ENCODE measurements at regions not wholly inside any gene's neighbourhood (a gene's known extent, or its start where the extent isn't known, plus 50 kb on each side); places are given as distances from the start of the nearest gene placed in this dataset.

- Histone ChIP-seq H3K9ac (ENCODE audit: low read length) (no peak overlapping the region), H2AFZ (ENCODE audit: insufficient read depth, low read depth, low read length, poor library complexity, severe bottlenecking) (no peak overlapping the region), H3K4me1 (ENCODE audit: control insufficient read depth in 2 of 2, insufficient read depth in 2 of 2, low read length in 2 of 2) (no peaks in the 10 kb centered on the region), H3K9me3 (ENCODE audit: control extremely low read depth in 1 of 3, control insufficient read depth in 2 of 3, insufficient read depth in 1 of 3, low read length in 2 of 3) (no peaks in the 10 kb centered on the region), H3K4me3 (ENCODE audit: control extremely low read depth in 1 of 5, extremely low read depth in 1 of 5, insufficient read depth in 1 of 5, low read depth in 2 of 5, low read length in 4 of 5) (no peak overlapping the region), H4K20me1 (ENCODE audit: control insufficient read depth, insufficient read depth, low read length, poor library complexity, severe bottlenecking) (no peaks in the 10 kb centered on the region), H3K27me3 (replicated peaks in 1 of 4; ENCODE audit: control extremely low read depth in 1 of 4, control insufficient read depth in 3 of 4, insufficient read depth in 4 of 4, low read length in 3 of 4) (no peaks in the 10 kb centered on the region), H3K79me2 (ENCODE audit: control insufficient read depth, insufficient read depth, low read length) (no peaks in the 10 kb centered on the region), H3K27ac (ENCODE audit: low read length in 2 of 2) (no peak overlapping the region), H3K36me3 (replicated peaks in 1 of 2; ENCODE audit: control extremely low read depth in 1 of 2, control insufficient read depth in 1 of 2, extremely low read depth in 1 of 2, insufficient read depth in 2 of 2, low read length in 1 of 2) (no peaks in the 10 kb centered on the region), H3K4me2 (replicated peaks; ENCODE audit: low read depth, low read length, poor library complexity, severe bottlenecking) (no peak overlapping the region)
- WGBS (ENCODE audit: insufficient coverage), result 75% methylated on average over 6 of the region's 9 CpGs
- TF ChIP-seq EZH2 (IDR thresholded peaks at IDR 0.05; ENCODE audit: borderline replicate concordance, insufficient read depth, low read depth, low read length, poor library complexity, severe bottlenecking), result no peak
- TF ChIP-seq CTCF (IDR thresholded peaks at IDR 0.05), result no peak
- Mint-ChIP-seq H3K4me1 (no peaks in the 10 kb centered on the region), H3K27me3 (peaks cover 19% of the 10 kb centered on the region), H3K27ac (no peak overlapping the region), H3K4me3 (no peak overlapping the region), H3K9me3 (ENCODE audit: insufficient read depth) (no peaks in the 10 kb centered on the region)
- DNase-seq, result no peak
- intact Hi-C loops (cut with micrococcal nuclease), result no loop called here
- no peak for ATAC-seq (ENCODE audit: low read depth)
- ChIA-PET CTCF (no interaction called here), POLR2A (no interaction called here)
These were observed 79.8 kb upstream of the MAMDC2 start for GRCh38 chr9:69963803-69964202.

- CTCF ChIA-PET, result no interaction called here
- Histone ChIP-seq H3K4me1 (ENCODE audit: control insufficient read depth in 2 of 2, insufficient read depth in 2 of 2, low read length in 2 of 2) (no peaks in the 10 kb centered on the region), H3K36me3 (replicated peaks in 1 of 2; ENCODE audit: control extremely low read depth in 1 of 2, control insufficient read depth in 1 of 2, extremely low read depth in 1 of 2, insufficient read depth in 2 of 2, low read length in 1 of 2) (no peaks in the 10 kb centered on the region), H3K79me2 (ENCODE audit: control insufficient read depth, insufficient read depth, low read length) (no peaks in the 10 kb centered on the region), H4K20me1 (ENCODE audit: control insufficient read depth, insufficient read depth, low read length, poor library complexity, severe bottlenecking) (no peaks in the 10 kb centered on the region), H2AFZ (ENCODE audit: insufficient read depth, low read depth, low read length, poor library complexity, severe bottlenecking) (no peak overlapping the region), H3K27ac (ENCODE audit: low read length in 2 of 2) (no peak overlapping the region), H3K9me3 (ENCODE audit: control extremely low read depth in 1 of 3, control insufficient read depth in 2 of 3, insufficient read depth in 1 of 3, low read length in 2 of 3) (no peaks in the 10 kb centered on the region), H3K4me3 (ENCODE audit: control extremely low read depth in 1 of 5, extremely low read depth in 1 of 5, insufficient read depth in 1 of 5, low read depth in 2 of 5, low read length in 4 of 5) (no peak overlapping the region), H3K4me2 (replicated peaks; ENCODE audit: low read depth, low read length, poor library complexity, severe bottlenecking) (no peak overlapping the region), H3K9ac (ENCODE audit: low read length) (no peak overlapping the region), H3K27me3 (replicated peaks in 1 of 4; ENCODE audit: control extremely low read depth in 1 of 4, control insufficient read depth in 3 of 4, insufficient read depth in 4 of 4, low read length in 3 of 4) (no peaks in the 10 kb centered on the region)
- ATAC-seq (ENCODE audit: low read depth) (no peak), DNase-seq (no peak)
- 60% methylated on average over 1 of the region's 1 CpG for WGBS (ENCODE audit: insufficient coverage)
- no peaks in the 10 kb centered on the region for H3K9me3 Mint-ChIP-seq (ENCODE audit: insufficient read depth)
- intact Hi-C loops (cut with micrococcal nuclease), result no loop called here
- TF ChIP-seq CTCF (IDR thresholded peaks at IDR 0.05) (no peak), EZH2 (IDR thresholded peaks at IDR 0.05; ENCODE audit: borderline replicate concordance, insufficient read depth, low read depth, low read length, poor library complexity, severe bottlenecking) (no peak)
- no peaks in the 10 kb centered on the region for H3K4me1 Mint-ChIP-seq
- POLR2A ChIA-PET, result no interaction called here
- no peak overlapping the region for H3K4me3 Mint-ChIP-seq
- peaks cover 19% of the 10 kb centered on the region for H3K27me3 Mint-ChIP-seq
- no peak overlapping the region for H3K27ac Mint-ChIP-seq
These were observed 79.2 kb upstream of the MAMDC2 start for GRCh38 chr9:69964446-69964845.

All from B cell (primary cell).